ENCODE measurements at regions not wholly inside any gene's neighbourhood (a gene's known extent, or its start where the extent isn't known, plus 50 kb on each side); places are given as distances from the start of the nearest gene placed in this dataset.
A peak's percentile ranks its signal among the peaks of the same experiment; 100 is the strongest.

GRCh38 chr15:46265664-46266347, 631.0 kb downstream of the SQOR start:
- DNase-seq: no peak

- no peak for DNase-seq
Measured at GRCh38 chr15:46266661-46267060, 631.8 kb downstream of the SQOR start.

- DNase-seq: no peak
Measured at GRCh38 chr15:46270481-46271147, 635.8 kb downstream of the SQOR start.

GRCh38 chr15:46275701-46276100, 640.9 kb downstream of the SQOR start:
- no peak for DNase-seq

GRCh38 chr15:46277451-46277850, 642.6 kb downstream of the SQOR start:
- DNase-seq: no peak

- DNase-seq: no peak
Measured at GRCh38 chr15:46278062-46278461, 643.2 kb downstream of the SQOR start.

GRCh38 chr15:46278486-46279090, 643.8 kb downstream of the SQOR start:
- no peak for DNase-seq

- no peak for DNase-seq
Measured at GRCh38 chr15:46280762-46281542, 646.1 kb downstream of the SQOR start.

- DNase-seq: no peak
Measured at GRCh38 chr15:46293550-46293949, 658.7 kb downstream of the SQOR start.

- no peak for DNase-seq
Measured at GRCh38 chr15:46296002-46296401, 661.2 kb downstream of the SQOR start.

GRCh38 chr15:46296797-46297196, 662.0 kb downstream of the SQOR start:
- no peak for DNase-seq

- no peak for DNase-seq
Measured at GRCh38 chr15:46297766-46298165, 662.9 kb downstream of the SQOR start.

- no peak for DNase-seq
Measured at GRCh38 chr15:46300716-46301115, 665.9 kb downstream of the SQOR start.

GRCh38 chr15:46301291-46301690, 666.5 kb downstream of the SQOR start:
- DNase-seq: no peak

- no peak for DNase-seq
Measured at GRCh38 chr15:46301826-46302225, 667.0 kb downstream of the SQOR start.

- DNase-seq: no peak
Measured at GRCh38 chr15:46304321-46304720, 669.5 kb downstream of the SQOR start.

- DNase-seq: no peak
Measured at GRCh38 chr15:46307746-46308145, 672.9 kb downstream of the SQOR start.

GRCh38 chr15:46309914-46310313, 675.1 kb downstream of the SQOR start:
- DNase-seq: no peak

GRCh38 chr15:46312133-46312740, 677.4 kb downstream of the SQOR start:
- DNase-seq: peak; percentile 39

- no peak for DNase-seq
Measured at GRCh38 chr15:46315434-46315833, 680.6 kb downstream of the SQOR start.

- no peak for DNase-seq
Measured at GRCh38 chr15:46316024-46316423, 681.2 kb downstream of the SQOR start.

- DNase-seq: no peak
Measured at GRCh38 chr15:46317029-46317428, 682.2 kb downstream of the SQOR start.

GRCh38 chr15:46322753-46323152, 687.9 kb downstream of the SQOR start:
- DNase-seq: no peak

Measured in CD4-positive, alpha-beta T cell treated with Interleukin-21 for 1 hour (primary cell).